ENCODE measurements at regions not wholly inside any gene's neighbourhood (a gene's known extent, or its start where the extent isn't known, plus 50 kb on each side); places are given as distances from the start of the nearest gene placed in this dataset.

DNA sequence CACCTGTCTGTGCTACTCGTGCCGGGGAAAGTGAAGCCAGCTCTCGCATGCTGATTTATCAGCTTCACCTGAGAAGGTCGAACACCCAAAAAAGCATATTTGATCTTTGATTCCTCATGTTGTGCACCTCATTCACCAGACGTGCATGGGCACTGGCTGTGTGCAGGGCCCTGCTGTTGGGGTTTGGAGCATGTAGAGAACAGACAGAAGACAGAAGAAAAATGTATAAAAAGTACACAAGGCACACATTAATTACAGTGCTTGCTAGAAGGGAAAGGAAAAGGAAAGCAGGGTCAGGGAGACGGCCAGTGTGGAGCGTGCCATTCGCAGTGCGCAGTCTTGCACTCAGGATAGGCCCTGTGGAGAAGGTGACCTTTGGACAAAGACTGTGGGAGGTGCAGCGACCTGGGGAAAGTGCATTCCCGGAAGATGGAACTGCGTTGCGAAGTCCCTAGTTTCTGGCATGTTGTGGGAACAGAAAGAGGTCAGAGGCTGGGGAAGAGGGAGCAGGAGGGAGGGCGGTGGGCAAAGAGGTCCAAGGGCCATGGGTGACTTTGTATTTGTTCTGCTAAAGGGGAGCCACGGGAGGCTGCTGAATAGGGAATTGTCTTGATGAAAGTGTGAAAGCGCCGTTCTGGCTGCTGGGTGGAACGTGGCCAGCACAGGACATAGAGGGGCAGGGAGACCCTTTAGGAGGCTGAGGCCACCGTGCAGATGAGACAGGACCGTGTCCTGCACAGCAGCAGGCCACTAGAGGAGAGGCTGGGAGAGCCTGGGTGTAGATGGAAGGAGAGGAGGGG is 232.8 kb downstream of the GLRX3 start:
- no peak for DNase-seq (ENCODE audit: low read depth in 2 of 3, low spot score in 2 of 3)

- DNase-seq (ENCODE audit: low read depth in 2 of 3, low spot score in 2 of 3), result no peak
Measured at GRCh38 chr10:130369645-130370381, 233.6 kb downstream of the GLRX3 start.

GRCh38 chr10:130370721-130371120 is 234.5 kb downstream of the GLRX3 start:
- DNase-seq (ENCODE audit: low read depth in 2 of 3, low spot score in 2 of 3), result no peak

- no peak for DNase-seq (ENCODE audit: low read depth in 2 of 3, low spot score in 2 of 3)
Measured at GRCh38 chr10:130371156-130371555, 235.0 kb downstream of the GLRX3 start.

- no peak for DNase-seq (ENCODE audit: low read depth in 2 of 3, low spot score in 2 of 3)
Measured at GRCh38 chr10:130371666-130372065, 235.5 kb downstream of the GLRX3 start.

GRCh38 chr10:130372222-130372621 is 236.0 kb downstream of the GLRX3 start:
- no peak for DNase-seq (ENCODE audit: low read depth in 2 of 3, low spot score in 2 of 3)

- no peak for DNase-seq (ENCODE audit: low read depth in 2 of 3, low spot score in 2 of 3)
Measured at GRCh38 chr10:130372866-130373265, 236.7 kb downstream of the GLRX3 start.

- no peak for DNase-seq (ENCODE audit: low read depth in 2 of 3, low spot score in 2 of 3)
Measured at GRCh38 chr10:130377986-130378540, 241.9 kb downstream of the GLRX3 start.

DNA sequence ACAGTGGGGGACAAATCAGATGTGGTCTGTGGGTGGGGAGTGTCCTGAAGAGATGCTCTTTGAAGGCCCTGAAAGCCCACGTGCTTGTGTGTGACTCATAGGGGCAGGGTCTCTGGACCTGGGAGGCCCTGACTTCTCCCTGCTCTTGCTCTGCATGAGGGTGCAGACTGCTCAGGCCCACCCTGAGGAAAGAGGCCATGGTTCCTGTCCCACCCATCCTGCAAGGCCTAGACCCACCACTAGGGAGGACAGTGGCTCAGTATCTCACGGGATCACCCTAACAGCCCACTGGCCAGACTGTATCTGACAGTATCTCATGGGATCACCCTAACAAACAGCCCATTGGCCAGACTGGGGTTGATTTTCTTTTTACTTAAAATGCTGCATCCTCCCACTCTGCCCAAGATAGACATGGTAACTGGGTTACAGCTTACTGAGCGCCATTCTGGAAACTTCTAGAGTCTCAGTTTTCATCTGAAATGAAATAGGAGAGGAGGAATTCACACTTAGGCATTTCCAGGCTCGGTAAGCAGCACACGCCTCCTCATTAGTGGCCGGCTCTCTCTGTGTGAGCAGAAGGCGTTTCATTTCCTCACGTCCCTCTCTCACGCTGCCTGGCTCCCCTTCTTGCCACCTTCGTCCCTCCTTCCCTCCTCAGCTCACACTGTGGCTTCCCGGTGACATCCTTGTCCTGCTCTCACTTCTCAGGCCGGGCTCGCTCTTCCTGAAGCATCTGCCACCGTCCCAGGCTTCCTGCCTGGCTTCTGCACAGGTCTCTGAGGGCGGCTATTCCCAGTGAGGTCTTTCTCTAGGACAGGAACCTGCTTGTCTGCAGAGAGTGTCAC is 242.6 kb downstream of the GLRX3 start:
- no peak for DNase-seq (ENCODE audit: low read depth in 2 of 3, low spot score in 2 of 3)

DNA sequence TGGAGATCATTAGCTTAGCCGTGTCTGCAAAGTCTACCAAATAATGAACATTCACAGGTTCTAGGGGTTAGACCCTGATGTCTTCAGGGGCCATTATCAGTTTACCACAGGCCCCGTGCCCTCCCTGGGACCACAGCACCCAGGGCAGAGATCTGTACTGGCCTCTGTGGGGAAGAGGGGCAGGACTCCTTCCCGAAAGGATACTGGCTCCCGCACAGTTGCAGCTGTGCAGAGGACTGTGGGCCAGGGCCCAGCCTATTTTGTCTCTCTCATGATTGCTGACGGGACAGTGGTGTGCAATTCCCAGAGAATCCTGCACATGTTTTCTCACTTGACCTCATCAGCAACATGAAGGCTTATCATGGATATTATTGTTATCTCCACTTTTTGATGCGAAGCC is 243.9 kb downstream of the GLRX3 start:
- no peak for DNase-seq (ENCODE audit: low read depth in 2 of 3, low spot score in 2 of 3)

GRCh38 chr10:130382031-130382430 is 245.8 kb downstream of the GLRX3 start:
- no peak for DNase-seq (ENCODE audit: low read depth in 2 of 3, low spot score in 2 of 3)

DNA sequence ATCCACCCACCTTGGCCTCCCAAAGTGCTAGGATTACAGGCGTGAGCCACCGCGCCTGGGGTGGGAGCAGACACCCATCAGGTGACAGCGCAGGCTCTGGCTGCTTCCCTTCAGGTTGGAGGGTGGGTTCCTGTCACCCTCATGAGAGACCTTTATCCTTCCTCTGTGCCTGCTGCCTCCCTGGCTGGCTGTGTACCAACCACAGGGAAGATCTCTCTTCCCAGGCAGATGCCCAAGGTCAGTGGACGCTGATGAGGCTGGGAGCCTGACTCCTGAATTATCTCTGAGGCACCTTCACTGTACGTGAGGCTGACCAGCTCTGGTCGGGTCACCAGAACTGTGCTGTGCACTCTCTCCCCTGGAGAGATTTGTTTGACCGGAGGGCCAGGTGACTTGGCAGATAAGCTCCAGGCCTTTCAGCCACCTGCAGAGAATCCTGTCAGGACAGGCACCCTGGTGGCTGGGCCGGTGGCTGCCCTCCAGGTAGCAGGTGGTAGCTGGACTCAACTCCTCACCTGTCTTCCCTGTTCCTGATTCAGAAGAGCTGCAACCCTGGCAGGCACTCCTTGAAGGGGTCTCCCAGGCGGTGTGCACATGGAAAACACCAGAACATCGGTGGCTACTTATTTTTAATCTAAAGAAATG is 251.9 kb downstream of the GLRX3 start:
- DNase-seq (ENCODE audit: low read depth in 2 of 3, low spot score in 2 of 3), result no peak

DNA sequence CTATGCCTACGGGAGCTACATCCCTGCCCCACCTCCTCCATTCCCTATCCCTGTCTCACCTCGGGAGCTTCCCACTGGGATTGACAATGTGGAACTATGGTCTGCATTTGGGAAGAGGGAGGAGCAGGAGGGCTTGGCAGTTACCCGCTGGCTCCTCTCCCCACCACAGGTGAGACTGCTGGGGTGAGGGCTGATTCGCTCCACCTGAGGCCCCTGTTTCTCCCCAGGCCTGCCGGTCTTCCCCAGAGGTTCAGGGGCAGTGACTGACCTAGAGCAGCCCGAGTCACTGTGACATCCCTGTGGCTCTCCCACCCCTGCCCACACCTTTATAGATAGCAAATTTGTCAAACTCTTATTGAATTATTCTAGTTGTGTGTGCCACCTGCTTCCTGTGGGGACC is 252.6 kb downstream of the GLRX3 start:
- no peak for DNase-seq (ENCODE audit: low read depth in 2 of 3, low spot score in 2 of 3)

- DNase-seq (ENCODE audit: low read depth in 2 of 3, low spot score in 2 of 3), result no peak
Measured at GRCh38 chr10:130389906-130390305, 253.7 kb downstream of the GLRX3 start.

DNA sequence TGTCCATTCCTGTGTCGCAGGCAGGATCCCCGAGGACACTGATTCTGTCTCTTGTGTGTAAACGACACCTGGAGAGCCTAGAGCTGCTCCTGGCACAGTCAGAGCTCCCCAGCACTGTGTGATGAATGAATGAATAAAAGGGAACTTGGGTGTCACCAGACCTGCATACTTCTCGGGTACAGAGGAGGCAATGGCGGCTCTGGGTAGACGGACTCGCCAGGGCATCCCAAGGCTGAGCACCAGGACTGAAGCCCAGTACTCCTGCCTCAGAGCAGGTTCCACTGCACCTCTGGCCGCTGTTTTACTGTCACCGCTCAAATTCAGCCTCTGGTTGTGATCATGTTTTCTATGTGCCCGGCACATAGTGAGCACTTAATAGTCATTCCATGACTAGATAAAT is 255.8 kb downstream of the GLRX3 start:
- DNase-seq (ENCODE audit: low read depth in 2 of 3, low spot score in 2 of 3), result no peak

- DNase-seq (ENCODE audit: low read depth in 2 of 3, low spot score in 2 of 3), result no peak
Measured at GRCh38 chr10:130393342-130393741, 257.2 kb downstream of the GLRX3 start.

DNA sequence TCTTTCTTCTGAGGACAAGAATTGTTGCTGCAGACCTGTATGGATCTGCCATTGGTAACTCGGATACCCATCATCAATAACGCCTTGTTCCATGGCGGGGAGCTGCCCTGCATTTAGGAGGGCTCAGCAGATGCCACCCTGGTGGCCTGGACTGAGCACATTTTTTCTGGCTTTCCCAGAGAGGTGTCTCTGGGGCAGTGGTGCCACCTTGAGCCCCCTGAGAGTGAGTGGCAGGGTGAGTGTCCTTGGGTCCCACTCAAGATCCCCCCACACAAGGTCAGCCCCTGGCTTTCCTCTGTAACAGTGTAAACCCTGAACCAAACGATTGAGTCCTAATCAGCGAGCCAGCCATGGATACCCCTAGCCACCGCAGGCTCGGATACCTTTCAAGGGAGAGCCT is 258.6 kb downstream of the GLRX3 start:
- DNase-seq (ENCODE audit: low read depth in 2 of 3, low spot score in 2 of 3), result no peak

DNA sequence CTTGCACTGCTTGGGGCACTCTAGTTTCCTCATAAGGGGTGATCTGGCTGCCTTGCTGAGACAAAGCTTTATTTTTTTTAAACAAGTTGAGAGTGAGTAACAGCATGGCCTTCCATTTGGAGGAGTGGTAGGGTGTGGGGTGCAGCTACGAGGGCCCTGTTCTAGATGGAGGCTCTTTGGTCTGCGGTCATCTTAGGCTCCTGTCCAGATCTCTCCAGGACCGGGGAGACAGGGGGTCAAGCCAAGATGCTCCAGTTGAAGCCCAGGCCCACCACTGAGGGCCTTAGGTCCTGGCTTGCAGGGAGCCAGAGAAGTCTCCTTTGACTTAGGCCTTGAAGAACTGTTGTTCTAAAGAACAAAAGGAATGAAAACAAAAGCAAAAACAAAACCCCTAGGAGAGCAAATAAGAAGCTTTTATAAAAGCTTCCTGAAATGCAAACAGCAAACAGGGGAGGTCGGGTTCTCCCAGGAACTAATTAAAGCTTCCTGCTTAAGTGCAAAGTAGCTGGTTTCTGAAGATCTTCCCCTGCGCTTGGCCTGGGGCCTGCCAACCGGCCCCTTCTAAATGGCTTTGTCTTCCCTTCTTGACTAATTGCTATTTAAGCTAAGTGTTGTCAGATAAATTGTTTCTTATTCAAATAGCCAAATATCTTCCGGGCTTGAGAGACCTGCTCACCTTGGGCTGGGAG is 259.2 kb downstream of the GLRX3 start:
- no peak for DNase-seq (ENCODE audit: low read depth in 2 of 3, low spot score in 2 of 3)

- no peak for DNase-seq (ENCODE audit: low read depth in 2 of 3, low spot score in 2 of 3)
Measured at GRCh38 chr10:130396044-130396443, 259.9 kb downstream of the GLRX3 start.

All from hematopoietic multipotent progenitor cell (in vitro differentiated cells).